ENCODE measurements at regions not wholly inside any gene's neighbourhood (a gene's known extent, or its start where the extent isn't known, plus 50 kb on each side); places are given as distances from the start of the nearest gene placed in this dataset.

DNA sequence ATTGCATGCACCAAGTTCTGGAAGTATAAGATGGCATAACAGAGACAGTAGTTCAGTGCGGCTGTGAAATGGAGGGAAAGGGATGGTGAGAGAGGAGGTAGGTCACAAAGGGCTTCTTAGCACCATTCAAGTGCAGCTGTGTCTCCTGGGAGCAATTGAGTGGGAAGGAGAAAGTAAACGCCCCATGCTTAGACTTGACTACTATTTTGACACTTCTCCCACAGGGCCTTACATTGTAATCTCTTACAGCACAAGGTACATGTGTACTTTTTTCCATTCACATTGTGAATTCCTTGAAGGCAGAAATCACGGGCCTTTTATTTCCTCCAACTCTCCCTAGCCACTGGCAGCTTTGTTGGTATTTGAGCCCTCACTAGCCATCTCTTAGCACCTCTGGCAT, 239.6 kb upstream of the FOXD3 start:
- TF ChIP-seq, protein P1, sequence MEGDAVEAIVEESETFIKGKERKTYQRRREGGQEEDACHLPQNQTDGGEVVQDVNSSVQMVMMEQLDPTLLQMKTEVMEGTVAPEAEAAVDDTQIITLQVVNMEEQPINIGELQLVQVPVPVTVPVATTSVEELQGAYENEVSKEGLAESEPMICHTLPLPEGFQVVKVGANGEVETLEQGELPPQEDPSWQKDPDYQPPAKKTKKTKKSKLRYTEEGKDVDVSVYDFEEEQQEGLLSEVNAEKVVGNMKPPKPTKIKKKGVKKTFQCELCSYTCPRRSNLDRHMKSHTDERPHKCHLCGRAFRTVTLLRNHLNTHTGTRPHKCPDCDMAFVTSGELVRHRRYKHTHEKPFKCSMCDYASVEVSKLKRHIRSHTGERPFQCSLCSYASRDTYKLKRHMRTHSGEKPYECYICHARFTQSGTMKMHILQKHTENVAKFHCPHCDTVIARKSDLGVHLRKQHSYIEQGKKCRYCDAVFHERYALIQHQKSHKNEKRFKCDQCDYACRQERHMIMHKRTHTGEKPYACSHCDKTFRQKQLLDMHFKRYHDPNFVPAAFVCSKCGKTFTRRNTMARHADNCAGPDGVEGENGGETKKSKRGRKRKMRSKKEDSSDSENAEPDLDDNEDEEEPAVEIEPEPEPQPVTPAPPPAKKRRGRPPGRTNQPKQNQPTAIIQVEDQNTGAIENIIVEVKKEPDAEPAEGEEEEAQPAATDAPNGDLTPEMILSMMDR (conservative IDR thresholded peaks at IDR 0.05 in 1 of 2, IDR thresholded peaks at IDR 0.05 in 1 of 2; ENCODE audit: low read depth in 1 of 2, low read length in 2 of 2): no peak
- no peak for TF ChIP-seq EZH2 (IDR thresholded peaks at IDR 0.05; ENCODE audit: low read length, missing control alignments)

All from fibroblast of lung (primary cell).